ENCODE measurements at regions not wholly inside any gene's neighbourhood (a gene's known extent, or its start where the extent isn't known, plus 50 kb on each side); places are given as distances from the start of the nearest gene placed in this dataset.

- TF ChIP-seq, protein P1, sequence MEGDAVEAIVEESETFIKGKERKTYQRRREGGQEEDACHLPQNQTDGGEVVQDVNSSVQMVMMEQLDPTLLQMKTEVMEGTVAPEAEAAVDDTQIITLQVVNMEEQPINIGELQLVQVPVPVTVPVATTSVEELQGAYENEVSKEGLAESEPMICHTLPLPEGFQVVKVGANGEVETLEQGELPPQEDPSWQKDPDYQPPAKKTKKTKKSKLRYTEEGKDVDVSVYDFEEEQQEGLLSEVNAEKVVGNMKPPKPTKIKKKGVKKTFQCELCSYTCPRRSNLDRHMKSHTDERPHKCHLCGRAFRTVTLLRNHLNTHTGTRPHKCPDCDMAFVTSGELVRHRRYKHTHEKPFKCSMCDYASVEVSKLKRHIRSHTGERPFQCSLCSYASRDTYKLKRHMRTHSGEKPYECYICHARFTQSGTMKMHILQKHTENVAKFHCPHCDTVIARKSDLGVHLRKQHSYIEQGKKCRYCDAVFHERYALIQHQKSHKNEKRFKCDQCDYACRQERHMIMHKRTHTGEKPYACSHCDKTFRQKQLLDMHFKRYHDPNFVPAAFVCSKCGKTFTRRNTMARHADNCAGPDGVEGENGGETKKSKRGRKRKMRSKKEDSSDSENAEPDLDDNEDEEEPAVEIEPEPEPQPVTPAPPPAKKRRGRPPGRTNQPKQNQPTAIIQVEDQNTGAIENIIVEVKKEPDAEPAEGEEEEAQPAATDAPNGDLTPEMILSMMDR (IDR thresholded peaks at IDR 0.05) = no peak
- TF ChIP-seq POLR2A (IDR thresholded peaks at IDR 0.05) = no peak
- no peak for TF ChIP-seq EP300 (IDR thresholded peaks at IDR 0.05)
- TF ChIP-seq POLR2AphosphoS5 (IDR thresholded peaks at IDR 0.05) = no peak
Measured at GRCh38 chr1:199704231-199704630, 323.3 kb upstream of the NR5A2 start.

All from upper lobe of left lung (tissue), 4 donors.